ENCODE measurements at regions not wholly inside any gene's neighbourhood (a gene's known extent, or its start where the extent isn't known, plus 50 kb on each side); places are given as distances from the start of the nearest gene placed in this dataset.

- TF ChIP-seq BRCA1 (IDR thresholded peaks at IDR 0.05; ENCODE audit: low read depth, low read length), result no peak
- TF ChIP-seq RAD21 (IDR thresholded peaks at IDR 0.05 in 1 of 2, conservative IDR thresholded peaks at IDR 0.05 in 1 of 2; ENCODE audit: low read depth in 2 of 2, low read length in 2 of 2), result no peak
- TF ChIP-seq NANOG (IDR thresholded peaks at IDR 0.05; ENCODE audit: insufficient read depth, low read depth, low read length, poor library complexity, severe bottlenecking), result no peak
- no peak for TF ChIP-seq SUZ12 (IDR thresholded peaks at IDR 0.05; ENCODE audit: low read length)
These were observed 581.5 kb downstream of the RWDD3 start for GRCh38 chr1:95815511-95815910.

All from H1 (cell line).